HG03196 (cell line): ENCODE measurements at regions not wholly inside any gene's neighbourhood (a gene's known extent, or its start where the extent isn't known, plus 50 kb on each side); places are given as distances from the start of the nearest gene placed in this dataset.
"Not testable (repeated sequence)": the region's sequence is repeated elsewhere in the genome, so short reads cannot be mapped to it uniquely, and the experiment has no call there.

ENCODE experiments used
- ATAC-seq: cut with Tn5 transposase; IDR thresholded peaks from one replicate; pipeline ENCODE4 v1.9.1; 2021; ENCODE audit not compliant: unreplicated experiment

- no peak for ATAC-seq
These were observed 188.5 kb upstream of the CCNG1 start for GRCh38 chr5:163248871-163249270.

DNA sequence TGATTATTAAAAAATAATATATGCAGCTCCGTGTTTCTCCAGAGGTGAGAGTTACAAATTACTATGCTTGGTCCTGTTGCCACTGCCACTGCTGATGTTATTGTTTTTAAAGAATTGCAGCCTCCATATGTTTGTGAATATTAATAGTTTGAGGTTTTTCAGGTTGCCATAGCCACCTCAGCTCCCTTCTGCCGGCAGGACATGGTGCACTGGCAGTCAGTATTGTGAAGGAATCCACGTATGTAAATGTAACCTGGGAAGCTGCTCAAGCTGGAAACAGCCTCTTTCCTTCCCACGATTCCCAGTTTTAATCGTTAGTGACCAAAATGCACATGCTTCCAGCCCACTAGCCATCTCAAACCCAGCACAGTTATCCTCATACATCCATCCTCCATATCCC, 184.4 kb upstream of the CCNG1 start:
- no peak for ATAC-seq

GRCh38 chr5:163259495-163259894, 177.9 kb upstream of the CCNG1 start:
- no peak for ATAC-seq

DNA sequence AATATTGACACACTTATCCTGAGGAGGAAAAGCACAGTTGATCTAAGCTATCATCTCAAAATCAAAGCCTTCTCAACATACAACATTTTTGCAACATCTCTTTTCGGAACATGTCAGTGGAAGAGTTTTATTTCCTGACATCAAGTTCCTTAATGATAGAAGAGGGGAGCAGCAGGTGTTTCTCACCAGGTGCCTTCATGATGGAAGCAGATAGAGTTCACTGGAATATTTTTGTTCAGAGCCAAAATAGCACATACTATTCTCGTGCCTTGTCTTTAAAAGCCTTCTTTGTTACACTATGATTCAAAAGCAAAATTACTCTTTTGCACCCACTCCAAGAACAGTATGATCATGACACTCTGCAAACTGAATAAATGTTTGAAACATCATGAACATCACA, 176.9 kb upstream of the CCNG1 start:
- ATAC-seq = no peak

DNA sequence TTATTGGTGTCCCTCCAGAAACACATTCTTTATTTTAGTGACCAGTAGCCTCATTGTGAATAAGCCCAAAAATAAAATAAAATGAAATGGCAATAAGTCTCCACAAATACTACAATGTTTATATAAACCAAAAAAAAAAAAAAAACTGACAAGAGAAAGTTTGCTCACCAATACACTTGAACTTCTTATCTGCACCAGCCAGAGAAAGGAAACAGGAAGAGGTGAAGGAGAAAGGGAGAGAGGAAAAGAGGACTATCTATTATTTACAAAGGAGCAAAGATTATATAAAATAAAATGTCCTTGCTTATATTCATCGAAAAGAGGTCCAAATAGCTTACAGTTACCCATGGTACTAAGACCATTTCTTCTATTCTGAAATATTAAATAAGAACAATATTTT, 176.4 kb upstream of the CCNG1 start:
- no peak for ATAC-seq

- no peak for ATAC-seq
These were observed 175.6 kb upstream of the CCNG1 start for GRCh38 chr5:163261647-163262269.

DNA sequence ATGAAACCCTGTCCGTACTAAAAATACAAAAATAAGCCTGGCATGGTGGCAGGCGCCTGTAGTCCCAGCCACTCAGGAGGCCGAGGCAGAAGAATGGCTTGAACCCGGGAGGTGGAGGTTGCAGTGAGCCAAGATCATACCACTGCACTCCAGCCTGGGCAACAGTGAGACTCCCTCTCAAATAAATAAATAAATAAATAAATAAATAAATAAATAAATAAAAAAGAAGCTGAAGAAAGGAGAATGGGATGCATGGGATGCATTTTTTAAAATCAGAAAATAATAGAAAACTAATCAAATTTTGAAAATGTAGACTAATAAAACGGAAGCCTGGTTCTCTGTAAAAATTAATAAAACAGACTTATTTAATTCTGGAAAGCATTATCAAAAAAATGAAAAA, 171.1 kb upstream of the CCNG1 start:
- not testable (repeated sequence) for ATAC-seq

GRCh38 chr5:163269624-163270023, 167.8 kb upstream of the CCNG1 start:
- no peak for ATAC-seq

DNA sequence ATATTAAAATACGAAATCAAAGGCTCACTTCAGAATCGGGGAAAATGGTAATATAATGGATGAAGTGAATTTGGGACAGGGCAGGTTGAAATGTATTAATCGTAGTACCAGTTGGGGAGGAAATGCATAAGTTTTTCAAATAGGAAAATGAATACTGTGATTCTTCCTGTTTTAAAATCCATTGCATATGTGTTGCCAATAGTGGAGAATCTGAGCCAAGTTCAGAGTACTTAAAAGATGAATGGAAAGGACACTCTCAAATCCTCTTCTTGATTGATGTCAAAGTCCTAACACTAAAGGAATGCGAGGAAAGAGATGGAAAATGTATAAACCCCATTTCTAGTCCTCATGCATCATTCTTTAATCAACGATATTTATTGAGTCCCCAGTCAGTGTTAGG, 160.9 kb upstream of the CCNG1 start:
- ATAC-seq = no peak

DNA sequence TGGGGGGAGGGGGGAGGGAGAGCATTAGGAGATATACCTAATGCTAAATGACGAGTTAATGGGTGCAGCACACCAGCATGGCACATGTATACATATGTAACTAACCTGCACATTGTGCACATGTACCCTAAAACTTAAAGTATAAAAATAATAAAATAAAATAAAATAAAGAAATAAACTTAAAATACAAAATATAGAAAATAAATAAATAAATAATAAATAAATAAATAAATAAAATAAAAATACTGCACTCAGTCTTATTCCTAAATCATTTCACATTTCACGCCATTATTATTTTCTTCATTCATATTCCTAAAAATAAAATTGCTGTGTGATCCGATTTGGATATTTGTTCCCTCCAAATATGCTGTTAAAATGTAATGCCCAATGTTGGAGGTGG, 156.5 kb upstream of the CCNG1 start:
- ATAC-seq = not testable (repeated sequence)

DNA sequence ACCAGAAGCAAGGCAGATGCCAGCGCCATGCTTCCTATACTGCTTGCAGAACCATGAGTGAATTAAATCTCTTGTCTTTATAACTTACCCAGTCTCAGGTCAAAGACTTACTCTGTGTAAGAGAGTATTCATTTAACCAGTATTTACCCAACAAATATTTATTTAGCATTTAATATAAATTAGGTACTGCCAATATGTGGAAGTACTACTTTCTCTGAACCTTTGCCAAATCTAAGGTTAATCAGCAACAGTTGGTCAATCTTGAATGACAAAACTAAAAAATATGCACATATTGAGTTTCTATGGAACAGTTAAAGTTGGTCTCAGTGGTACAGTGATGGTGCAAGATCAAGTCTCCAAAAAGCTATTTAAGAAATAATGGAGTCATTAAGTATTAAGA, 155.9 kb upstream of the CCNG1 start:
- ATAC-seq = no peak

DNA sequence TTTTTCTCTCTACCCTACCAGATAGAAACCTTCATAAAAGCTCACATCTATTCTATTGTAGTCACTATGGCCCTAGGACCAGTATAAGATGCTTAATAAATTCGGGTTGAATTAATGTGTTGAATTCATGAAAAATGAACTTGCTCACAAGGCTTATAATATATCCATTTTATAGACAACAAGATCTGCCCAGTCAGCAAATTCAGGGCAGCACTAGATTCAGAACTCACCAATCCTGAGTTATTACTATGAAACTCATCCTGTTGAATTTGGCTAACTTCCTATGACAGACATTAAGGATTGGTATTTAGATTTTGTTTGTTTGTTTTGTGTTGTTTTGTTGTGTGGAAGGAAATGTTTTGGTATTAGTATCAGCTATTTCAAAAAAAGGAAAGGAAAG, 143.6 kb upstream of the CCNG1 start:
- no peak for ATAC-seq

- ATAC-seq = no peak
These were observed 133.7 kb upstream of the CCNG1 start for GRCh38 chr5:163303718-163304117.

- ATAC-seq = no peak
These were observed 131.7 kb upstream of the CCNG1 start for GRCh38 chr5:163305655-163306054.

DNA sequence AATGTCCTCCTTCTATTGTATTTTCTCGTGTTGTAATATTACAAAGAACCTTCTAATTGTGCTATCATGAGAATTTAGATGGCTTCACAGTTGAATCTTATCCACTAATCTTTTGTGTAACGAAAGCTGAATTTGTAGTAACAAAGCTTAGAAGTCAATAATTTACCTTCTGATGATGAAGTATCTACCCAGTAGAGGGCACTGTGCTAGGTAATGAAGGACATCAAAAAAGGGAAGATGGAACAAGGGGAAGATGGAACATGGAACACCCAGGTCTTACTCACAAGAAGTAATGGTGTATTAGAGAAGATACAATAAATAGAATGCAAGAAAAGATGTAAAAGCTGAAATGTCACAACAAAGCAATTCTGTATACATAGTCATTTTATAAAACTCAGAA, 131.0 kb upstream of the CCNG1 start:
- ATAC-seq = no peak

GRCh38 chr5:163309914-163310313, 127.5 kb upstream of the CCNG1 start:
- ATAC-seq = no peak

- no peak for ATAC-seq
These were observed 126.4 kb upstream of the CCNG1 start for GRCh38 chr5:163310997-163311396.

DNA sequence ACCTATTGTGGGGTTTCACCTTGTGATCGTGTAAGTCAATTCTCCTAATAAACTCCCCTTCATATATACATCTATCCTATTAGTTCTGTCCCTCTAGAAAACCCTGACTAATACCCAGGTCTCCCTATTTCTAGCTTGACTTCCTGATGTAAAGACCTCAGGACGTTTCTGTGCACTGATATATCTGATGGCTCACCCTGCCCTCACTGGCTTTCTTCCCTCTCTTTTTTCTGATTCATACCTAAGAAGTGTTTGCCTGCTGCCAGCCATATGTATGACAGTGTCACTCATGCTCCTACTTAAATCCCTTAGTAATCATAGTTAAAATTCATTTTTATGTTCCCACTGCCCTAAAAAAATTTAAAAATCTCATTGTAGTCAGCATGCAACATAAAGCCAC, 124.8 kb upstream of the CCNG1 start:
- ATAC-seq = no peak

DNA sequence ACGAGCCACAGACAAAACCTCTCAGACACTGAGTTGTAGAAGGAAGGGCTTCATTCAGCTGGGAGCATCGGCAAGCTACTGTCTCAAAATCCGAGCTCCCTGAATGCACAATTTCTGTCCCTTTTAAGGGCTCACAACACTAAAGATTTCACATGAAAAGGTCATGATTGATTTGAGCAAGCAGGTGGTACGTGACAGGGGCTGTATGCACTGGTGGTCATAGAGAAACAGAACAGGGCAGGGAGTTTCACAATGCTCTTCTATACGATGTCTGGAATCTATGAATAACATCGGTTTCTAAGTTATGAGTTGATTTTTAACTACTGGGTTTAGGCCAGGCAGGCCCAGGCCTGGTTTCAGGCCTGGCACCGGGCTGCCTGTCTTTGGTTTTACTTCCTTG, 124.3 kb upstream of the CCNG1 start:
- ATAC-seq = not testable (repeated sequence)

DNA sequence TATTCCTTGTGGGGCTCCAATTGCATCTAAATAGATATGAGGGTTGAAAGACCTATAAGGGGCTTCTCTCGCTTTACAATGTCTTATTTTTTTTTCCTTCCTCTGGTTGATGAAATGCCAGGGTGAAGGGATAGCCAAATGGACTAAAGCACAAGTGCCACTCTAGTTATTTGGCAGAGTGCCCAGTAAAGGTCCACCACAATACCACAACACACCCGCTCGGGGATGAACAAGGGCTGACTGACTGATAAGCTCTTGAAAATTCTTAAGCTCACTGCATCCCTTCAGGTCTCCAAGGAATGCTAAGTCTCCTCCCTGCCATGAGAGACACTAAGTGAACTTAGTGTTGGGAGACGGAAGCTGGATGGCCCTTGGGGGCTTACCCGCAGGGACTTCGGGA, 121.0 kb upstream of the CCNG1 start:
- ATAC-seq = not testable (repeated sequence)

DNA sequence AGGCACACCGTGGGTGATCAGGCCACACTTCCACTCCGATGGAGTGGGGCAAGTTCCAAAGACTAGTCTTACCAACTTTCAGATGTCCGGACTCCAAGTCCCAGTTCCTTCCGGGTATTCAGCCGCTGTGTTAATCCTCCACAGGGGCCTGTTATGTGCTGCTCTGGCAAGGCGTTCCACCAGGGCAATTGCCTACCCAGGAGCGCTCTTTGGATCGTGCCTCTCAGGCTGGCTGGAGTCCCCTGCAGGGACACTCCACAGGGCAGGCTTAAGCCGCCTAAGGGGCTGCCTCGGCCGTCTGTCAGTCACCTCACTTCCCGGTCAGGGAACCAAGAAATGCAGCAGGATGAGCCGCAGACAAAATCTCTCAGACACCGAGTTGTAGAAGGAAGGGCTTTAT, 118.7 kb upstream of the CCNG1 start:
- ATAC-seq = no peak

DNA sequence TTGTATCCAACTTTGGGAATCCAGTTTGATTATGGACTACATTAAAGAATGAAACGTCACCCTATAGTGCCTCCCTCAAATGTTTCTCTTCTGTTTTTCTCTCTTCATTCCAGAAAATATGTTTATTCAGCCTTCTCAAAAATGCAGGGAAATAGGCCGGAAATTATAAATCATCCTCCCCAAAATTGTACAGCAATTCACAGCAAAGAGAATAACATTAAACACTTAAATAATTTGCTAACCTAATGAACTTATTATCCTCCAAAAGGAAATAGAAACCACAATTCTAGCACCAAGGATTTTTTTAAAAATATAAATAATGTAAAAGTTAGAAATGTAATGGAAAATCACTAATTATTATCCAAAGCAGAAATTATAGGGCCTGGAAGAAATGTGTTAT, 115.9 kb upstream of the CCNG1 start:
- no peak for ATAC-seq
